Naive thymus-derived CD8-positive, alpha-beta T cell (primary cell): ENCODE measurements at regions not wholly inside any gene's neighbourhood (a gene's known extent, or its start where the extent isn't known, plus 50 kb on each side); places are given as distances from the start of the nearest gene placed in this dataset.
"Not testable (repeated sequence)": the region's sequence is repeated elsewhere in the genome, so short reads cannot be mapped to it uniquely, and the experiment has no call there.

Experiments
- ATAC-seq, 2 donors: fragments of 150-1000 bp; cut with Tn5 transposase in 1 of 2; sonication (Bioruptor Pico), chemical (Tn5 transposase) in 1 of 2; 1 replicate in 1 of 2; 2 replicates in 1 of 2; pipeline ENCODE4 v1.10.0; 2021; ENCODE audit warnings: mild to moderate bottlenecking in 2 of 2, moderate library complexity in 2 of 2
- POLR2A ChIA-PET: fragments of 350-600 bp; sonication (Branson Sonifier 250); formaldehyde crosslinking; loops from one replicate; lab custom pipeline; 2021; ENCODE audit warnings: antibody characterized with exemption; lab: Charles Lee
- DNase-seq, 10 donors: peaks; one replicate each; pipeline versions ENCODE4 v3.0.0 to v3.0.0-alpha.2; 2020 to 2022
- H3K27ac Mint-ChIP-seq, 10 donors: one replicate each; pipeline ENCODE4 v1.8.0; 2020 to 2022; ENCODE audit warnings: mild to moderate bottlenecking in 10 of 10, mixed read lengths in 10 of 10, moderate library complexity in 4 of 10, inconsistent platforms in 1 of 10
- H3K27me3 Mint-ChIP-seq, 5 donors: one replicate each; pipeline ENCODE4 v1.8.0; 2021 to 2022; ENCODE audit warnings: mixed read lengths in 5 of 5
- H3K36me3 Mint-ChIP-seq, 3 donors: one replicate each; pipeline ENCODE4 v1.8.0; 2020 to 2022; ENCODE audit warnings: mixed read lengths in 3 of 3, mild to moderate bottlenecking in 2 of 3, inconsistent platforms in 1 of 3
- H3K4me1 Mint-ChIP-seq, 4 donors: one replicate each; pipeline ENCODE4 v1.8.0; 2021 to 2022; ENCODE audit warnings: mixed read lengths in 4 of 4
- H3K4me3 Mint-ChIP-seq, 10 donors: one replicate each; pipeline ENCODE4 v1.8.0; 2020 to 2022; ENCODE audit warnings: mild to moderate bottlenecking in 10 of 10, mixed read lengths in 10 of 10, moderate library complexity in 6 of 10, inconsistent platforms in 1 of 10
- H3K9me3 Mint-ChIP-seq, 9 donors: one replicate each; pipeline ENCODE4 v1.8.0; 2020 to 2022; ENCODE audit warnings: mixed read lengths in 9 of 9, mild to moderate bottlenecking in 3 of 9, inconsistent platforms in 1 of 9, moderate library complexity in 1 of 9

DNA sequence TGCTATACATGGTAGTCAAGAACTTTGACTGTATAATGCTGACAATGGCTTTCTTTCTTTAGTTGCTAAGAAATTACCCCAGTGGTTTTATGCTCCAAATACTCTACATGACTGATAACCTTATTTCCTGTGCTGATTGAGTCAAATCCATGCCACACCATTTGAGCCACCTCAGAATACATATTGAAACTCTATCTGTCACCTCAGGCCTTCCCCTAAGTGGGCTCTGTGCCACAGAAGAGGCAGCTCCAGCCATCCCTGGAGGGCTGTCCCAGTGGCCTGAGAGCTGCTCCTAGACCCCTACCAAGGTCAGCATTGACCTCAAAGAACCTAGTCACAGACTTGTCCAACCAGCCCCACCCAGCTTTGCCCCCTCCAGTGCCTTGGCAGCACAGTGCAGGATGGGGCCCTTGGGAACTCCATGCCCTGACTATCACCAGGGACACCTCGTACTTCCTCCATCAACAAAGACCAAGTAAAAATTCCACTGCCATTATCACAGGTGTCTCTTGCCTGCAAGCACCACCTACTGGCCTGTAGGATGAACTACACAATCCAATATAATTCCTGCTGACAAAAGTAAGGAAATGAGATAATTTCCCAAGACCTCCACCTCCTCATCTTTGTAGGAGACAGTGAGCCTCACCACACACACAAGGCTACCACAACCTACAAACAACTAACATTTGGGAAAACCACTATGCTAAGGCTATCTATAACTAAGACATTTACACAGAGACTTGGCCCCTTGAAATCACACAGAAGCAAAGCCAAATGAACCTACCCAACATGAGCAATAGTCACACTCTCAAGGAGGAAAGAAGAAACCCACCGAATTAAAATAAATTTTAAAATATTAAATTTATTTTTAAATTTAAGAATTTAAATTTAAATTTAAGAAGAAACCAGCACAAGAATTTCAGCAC is 239.9 kb downstream of the NKX6-1 start:
- POLR2A ChIA-PET = no interaction called here
- Mint-ChIP-seq H3K4me3 (no peak overlapping the region), H3K27ac (no peak overlapping the region), H3K9me3 (peaks cover 10 to 40% (median 30%) of the 10 kb centered on the region in 9 donors), H3K4me1 (no peaks in the 10 kb centered on the region), H3K36me3 (peaks cover 0 to 5% (median 2%) of the 10 kb centered on the region in 3 donors), H3K27me3 (no peaks in the 10 kb centered on the region)
- DNase-seq (no peak), ATAC-seq (no peak)

GRCh38 chr4:84254537-84254936 is 244.6 kb downstream of the NKX6-1 start:
- POLR2A ChIA-PET = no interaction called here
- no peak for ATAC-seq
- H3K4me3 Mint-ChIP-seq = no peak overlapping the region
- H3K4me1 Mint-ChIP-seq = no peaks in the 10 kb centered on the region
- H3K36me3 Mint-ChIP-seq = no peaks in the 10 kb centered on the region
- no peaks in the 10 kb centered on the region for H3K27me3 Mint-ChIP-seq
- H3K9me3 Mint-ChIP-seq = peaks cover 2 to 17% (median 11%) of the 10 kb centered on the region in 9 donors
- H3K27ac Mint-ChIP-seq = no peak overlapping the region
- DNase-seq = no peak

DNA sequence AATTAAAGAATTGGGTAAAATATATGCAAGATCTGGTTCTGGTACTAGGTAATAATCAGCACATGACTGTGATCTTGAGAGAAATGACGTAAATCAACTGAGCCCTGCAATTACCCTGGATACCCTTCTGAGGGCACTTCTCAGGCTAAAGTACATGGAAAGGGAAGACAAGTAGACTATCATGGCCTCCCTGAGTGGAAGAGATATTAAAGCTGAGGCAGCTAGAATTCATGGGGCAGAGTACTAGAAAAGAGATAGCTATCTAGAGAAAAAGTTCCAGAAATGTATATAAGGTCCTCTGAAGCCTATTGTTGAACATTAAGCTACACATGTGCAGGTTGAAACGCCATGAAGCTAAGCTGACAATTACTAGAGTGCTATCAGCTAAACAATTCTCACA is 249.6 kb downstream of the NKX6-1 start:
- H3K4me3 Mint-ChIP-seq = no peak overlapping the region
- DNase-seq (no peak), ATAC-seq (no peak)
- peaks cover 0 to 9% (median 5%) of the 10 kb centered on the region in 9 donors for H3K9me3 Mint-ChIP-seq
- no peak overlapping the region for H3K27ac Mint-ChIP-seq
- H3K27me3 Mint-ChIP-seq = peaks cover 0 to 20% (median 3%) of the 10 kb centered on the region in 5 donors
- POLR2A ChIA-PET = no interaction called here
- H3K36me3 Mint-ChIP-seq = no peaks in the 10 kb centered on the region
- H3K4me1 Mint-ChIP-seq = no peaks in the 10 kb centered on the region

DNA sequence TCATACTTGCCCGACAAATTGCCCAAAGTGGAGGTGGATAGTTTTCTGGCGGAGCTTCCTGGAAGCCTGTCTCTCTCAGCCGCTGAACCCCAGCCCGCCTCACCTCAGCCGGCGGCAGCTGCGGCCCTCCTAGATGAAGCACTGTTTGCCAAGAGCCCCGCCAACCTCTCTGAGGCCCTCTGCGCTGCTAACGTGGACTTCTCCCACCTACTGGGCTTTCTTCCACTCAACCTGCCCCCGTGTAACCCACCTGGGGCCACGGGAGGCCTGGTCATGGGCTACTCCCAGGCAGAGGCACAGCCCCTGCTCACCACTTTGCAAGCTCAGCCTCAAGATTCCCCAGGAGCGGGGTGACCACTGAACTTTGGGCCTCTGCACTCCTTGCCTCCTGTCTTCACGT is 254.1 kb downstream of the NKX6-1 start:
- H3K27me3 Mint-ChIP-seq = peaks cover 0 to 24% (median 4%) of the 10 kb centered on the region in 5 donors
- DNase-seq, H3K27ac Mint-ChIP-seq, H3K36me3 Mint-ChIP-seq, H3K4me3 Mint-ChIP-seq, POLR2A ChIA-PET, ATAC-seq, H3K9me3 Mint-ChIP-seq, H3K4me1 Mint-ChIP-seq: not testable (repeated sequence)

- H3K36me3 Mint-ChIP-seq, POLR2A ChIA-PET, H3K4me1 Mint-ChIP-seq, H3K4me3 Mint-ChIP-seq, DNase-seq, ATAC-seq, H3K27ac Mint-ChIP-seq: not testable (repeated sequence)
- peaks cover 0 to 11% (median 5%) of the 10 kb centered on the region in 9 donors for H3K9me3 Mint-ChIP-seq
- peaks cover 2 to 24% (median 4%) of the 10 kb centered on the region in 5 donors for H3K27me3 Mint-ChIP-seq
Observed at GRCh38 chr4:84244346-84244801, 254.7 kb downstream of the NKX6-1 start.

DNA sequence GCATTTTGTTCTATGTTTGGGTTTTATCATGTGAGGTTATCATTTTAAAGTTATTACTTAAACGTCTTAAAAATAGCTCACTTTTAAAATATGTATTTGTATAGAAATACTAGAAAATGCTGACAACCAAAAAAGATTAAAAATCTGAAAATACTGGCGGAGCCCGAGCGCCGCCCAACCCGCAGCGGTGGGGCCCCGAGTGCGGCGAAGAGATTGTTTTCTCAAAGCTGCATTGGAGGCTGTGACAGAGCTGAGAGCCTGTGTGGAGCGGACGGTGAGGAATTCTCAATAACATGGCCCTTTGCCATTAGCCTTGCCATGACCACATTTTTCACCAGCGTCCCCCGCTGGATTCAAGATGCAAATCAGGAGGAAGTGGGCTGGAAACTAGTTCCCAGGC is 255.4 kb downstream of the NKX6-1 start:
- POLR2A ChIA-PET = no interaction called here

DNA sequence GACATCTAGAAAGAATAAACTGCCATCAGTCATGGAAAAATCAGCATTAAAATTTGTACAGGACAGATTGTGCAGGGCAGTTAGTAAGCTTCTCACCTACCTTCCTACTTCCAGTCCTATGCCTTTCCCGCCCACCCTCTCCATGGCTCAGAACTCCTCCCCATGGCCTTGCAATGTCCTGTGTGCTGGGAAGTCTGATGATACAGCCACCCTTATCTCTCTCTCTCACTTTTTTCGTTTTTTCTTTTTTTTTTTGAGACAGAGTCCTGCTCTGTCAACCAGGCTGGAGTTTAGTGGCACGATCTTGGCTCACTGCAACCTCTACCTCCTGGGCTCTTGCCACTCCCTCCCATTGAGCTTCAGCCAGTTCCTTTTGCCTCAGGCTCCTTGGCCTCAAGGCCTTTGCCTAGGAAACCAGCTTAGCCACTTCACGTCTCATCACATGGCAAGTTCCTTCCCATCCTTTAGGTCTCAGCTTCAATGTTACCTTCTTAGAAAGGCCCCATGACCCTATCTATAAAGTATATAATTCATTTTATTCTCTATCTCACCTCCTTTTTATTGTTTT is 259.7 kb downstream of the NKX6-1 start:
- no peak overlapping the region for H3K4me3 Mint-ChIP-seq
- no peak for DNase-seq
- no peaks in the 10 kb centered on the region for H3K4me1 Mint-ChIP-seq
- ATAC-seq = no peak
- peaks cover 0 to 11% (median 4%) of the 10 kb centered on the region in 9 donors for H3K9me3 Mint-ChIP-seq
- H3K27me3 Mint-ChIP-seq = peaks cover 0 to 10% (median 2%) of the 10 kb centered on the region in 5 donors
- H3K36me3 Mint-ChIP-seq = no peaks in the 10 kb centered on the region
- no peak overlapping the region for H3K27ac Mint-ChIP-seq
- POLR2A ChIA-PET = no interaction called here

More for the DNA sequence above, 255.4 kb downstream of the NKX6-1 start:
- H3K9me3 Mint-ChIP-seq = peaks cover 0 to 12% (median 5%) of the 10 kb centered on the region in 9 donors
- peaks cover 2 to 24% (median 4%) of the 10 kb centered on the region in 5 donors for H3K27me3 Mint-ChIP-seq
- no peak overlapping the region for H3K27ac Mint-ChIP-seq
- no peaks in the 10 kb centered on the region for H3K4me1 Mint-ChIP-seq
- no peaks in the 10 kb centered on the region for H3K36me3 Mint-ChIP-seq
- no peak overlapping the region for H3K4me3 Mint-ChIP-seq
- ATAC-seq (no peak), DNase-seq (no peak)

DNA sequence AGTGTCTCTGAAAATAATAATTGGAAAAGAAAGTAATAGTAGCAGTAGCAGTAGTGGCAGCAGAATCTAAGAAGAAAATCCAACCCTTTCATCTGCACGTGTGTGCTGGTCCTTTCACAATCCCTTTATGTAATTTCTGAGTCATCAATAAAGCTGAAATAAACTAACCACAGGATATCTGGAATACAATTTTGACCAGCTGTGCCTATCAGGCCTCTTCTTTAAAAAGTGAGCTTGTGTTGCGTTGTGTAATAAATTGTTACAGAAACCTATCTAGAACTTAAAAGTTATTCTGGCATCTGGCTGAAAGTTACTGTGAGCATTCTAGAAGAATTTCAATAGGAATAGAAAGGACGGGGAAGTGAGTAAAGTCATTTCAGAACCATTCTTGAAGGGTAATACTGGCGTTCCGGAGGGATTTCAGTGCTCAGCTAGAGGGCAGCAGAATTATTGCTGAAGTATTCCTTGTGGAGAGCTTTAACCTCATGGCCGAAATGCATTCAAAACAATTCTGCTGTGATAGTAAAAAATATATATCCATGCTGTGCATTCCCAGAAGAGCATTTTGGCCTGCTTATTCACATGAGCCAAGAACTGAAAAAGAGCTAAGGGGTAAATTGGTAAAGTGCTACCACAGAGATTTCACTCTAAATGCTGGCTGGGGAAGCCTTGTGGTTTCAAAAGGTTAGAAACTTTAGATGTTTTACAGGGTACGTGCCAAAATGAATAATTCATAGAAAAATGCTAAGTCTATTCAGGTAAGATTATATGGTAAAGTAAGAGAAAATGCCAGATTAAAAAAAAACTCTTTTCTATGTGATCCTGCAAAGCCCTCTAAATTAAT is 260.6 kb downstream of the NKX6-1 start:
- Mint-ChIP-seq H3K36me3 (no peaks in the 10 kb centered on the region), H3K4me1 (no peaks in the 10 kb centered on the region), H3K27ac (no peak overlapping the region), H3K9me3 (peaks cover 0 to 11% (median 2%) of the 10 kb centered on the region in 9 donors), H3K27me3 (peaks cover 0 to 10% (median 2%) of the 10 kb centered on the region in 5 donors), H3K4me3 (no peak overlapping the region)
- DNase-seq = no peak
- ATAC-seq = no peak
- POLR2A ChIA-PET = no interaction called here

GRCh38 chr4:84237008-84237407 is 262.1 kb downstream of the NKX6-1 start:
- no peak for DNase-seq
- Mint-ChIP-seq H3K9me3 (peaks cover 0 to 8% (median 2%) of the 10 kb centered on the region in 9 donors), H3K36me3 (no peaks in the 10 kb centered on the region), H3K27ac (no peak overlapping the region), H3K4me1 (no peaks in the 10 kb centered on the region), H3K4me3 (no peak overlapping the region), H3K27me3 (peaks cover 0 to 7% (median 2%) of the 10 kb centered on the region in 5 donors)
- POLR2A ChIA-PET = no interaction called here
- no peak for ATAC-seq

DNA sequence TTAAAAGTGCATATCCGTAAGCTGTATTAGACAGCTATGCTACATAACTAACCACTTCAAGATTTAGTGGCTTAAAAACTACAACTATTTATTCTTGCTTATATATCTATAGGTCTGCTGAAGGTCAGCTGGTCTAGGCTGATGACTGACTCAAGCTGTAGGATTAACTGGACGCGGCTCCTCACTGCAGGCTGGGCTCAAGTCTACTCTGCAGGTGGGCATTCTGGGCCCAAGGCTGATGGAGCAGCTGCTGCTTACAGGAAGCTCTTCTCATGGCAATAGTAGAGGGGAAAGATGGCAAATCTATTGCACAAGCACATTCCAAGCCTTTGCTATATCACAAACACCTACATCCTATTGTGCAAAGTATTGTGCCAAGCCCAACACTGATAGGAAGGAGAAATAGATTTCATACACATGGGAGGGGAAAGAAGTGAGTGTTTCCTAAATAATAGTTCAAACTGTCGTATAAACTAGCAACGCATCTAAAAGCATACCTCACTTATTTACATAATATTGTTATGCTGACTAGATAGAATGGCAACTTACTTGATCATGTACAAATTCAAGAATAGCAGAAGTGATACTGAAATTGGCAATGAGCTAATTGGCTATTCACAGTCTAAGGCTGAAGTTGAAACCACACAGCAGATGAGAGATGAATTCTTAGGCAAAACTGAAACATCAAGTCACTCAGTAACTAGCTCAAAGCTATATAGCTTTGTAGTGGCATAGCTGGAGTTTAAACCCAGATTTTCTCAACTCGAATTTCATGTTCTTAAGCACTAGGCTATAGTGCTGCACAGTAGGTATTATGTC is 263.8 kb downstream of the NKX6-1 start:
- H3K27ac Mint-ChIP-seq = no peak overlapping the region

DNA sequence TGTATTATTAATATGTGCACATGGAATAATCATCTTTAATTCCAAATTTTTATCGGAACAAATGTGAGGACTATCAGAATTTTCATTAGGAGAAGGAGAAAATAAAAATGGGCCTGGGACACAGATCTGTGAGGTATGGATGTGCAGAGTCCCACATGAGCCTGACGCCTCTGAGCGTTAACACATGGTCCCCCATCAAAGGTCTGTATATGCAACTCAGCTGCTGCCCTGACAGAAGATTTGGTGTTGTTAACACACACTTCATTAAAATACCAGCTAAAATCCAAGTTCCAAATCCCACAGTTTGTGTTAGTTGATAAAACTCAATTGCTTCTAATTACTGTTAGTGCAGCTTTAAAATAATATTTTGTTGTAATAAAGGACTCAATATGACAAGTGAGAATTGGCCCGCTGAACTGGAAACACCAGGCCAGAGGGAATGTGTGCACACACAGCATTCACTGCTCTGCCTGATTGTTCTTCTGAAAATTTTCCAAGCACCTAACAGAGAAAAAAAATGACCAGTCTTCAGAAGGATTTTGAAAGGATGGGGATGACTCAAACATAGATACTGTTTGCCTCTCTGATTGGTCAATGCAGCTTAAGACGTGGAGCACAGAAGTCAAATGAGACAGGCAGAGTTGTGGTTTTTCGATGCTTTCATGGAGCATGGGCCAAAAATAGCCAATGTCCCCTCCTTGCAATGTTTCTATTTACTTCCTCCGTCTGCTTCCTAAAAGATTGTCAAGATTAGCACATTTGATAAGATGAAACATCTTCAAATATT is 266.6 kb downstream of the NKX6-1 start:
- DNase-seq (no peak), ATAC-seq (no peak)
- peaks cover 0 to 10% (median 0%) of the 10 kb centered on the region in 9 donors for H3K9me3 Mint-ChIP-seq
- H3K27ac Mint-ChIP-seq = no peak overlapping the region
- H3K27me3 Mint-ChIP-seq = peaks cover 0 to 8% (median 2%) of the 10 kb centered on the region in 5 donors
- H3K4me3 Mint-ChIP-seq = no peak overlapping the region
- no peaks in the 10 kb centered on the region for H3K4me1 Mint-ChIP-seq
- no peaks in the 10 kb centered on the region for H3K36me3 Mint-ChIP-seq
- POLR2A ChIA-PET = no interaction called here

More for the DNA sequence above, 263.8 kb downstream of the NKX6-1 start:
- peaks cover 0 to 10% (median 2%) of the 10 kb centered on the region in 9 donors for H3K9me3 Mint-ChIP-seq
- no peaks in the 10 kb centered on the region for H3K36me3 Mint-ChIP-seq
- H3K27me3 Mint-ChIP-seq = peaks cover 0 to 2% (median 0%) of the 10 kb centered on the region in 5 donors
- ATAC-seq (no peak), DNase-seq (no peak)
- H3K4me3 Mint-ChIP-seq = no peak overlapping the region
- no peaks in the 10 kb centered on the region for H3K4me1 Mint-ChIP-seq
- POLR2A ChIA-PET = no interaction called here
